K562 (cell line): ENCODE measurements at regions not wholly inside any gene's neighbourhood (a gene's known extent, or its start where the extent isn't known, plus 50 kb on each side); places are given as distances from the start of the nearest gene placed in this dataset.
A peak's percentile ranks its signal among the peaks of the same experiment; 100 is the strongest.

ENCODE experiments used
- ATF2 ChIP-seq: sonication (generic); formaldehyde crosslinking; IDR thresholded peaks from 2 replicates; pipeline ENCODE4 v1.8.1; 2022; ENCODE audit warnings: missing genetic modification reagents
- CREB3L1 ChIP-seq: fragments of 450-650 bp; IDR thresholded peaks from 2 replicates; pipeline ENCODE4 v1.6.1; 2014; ENCODE audit warnings: low read depth, mild to moderate bottlenecking, moderate library complexity, borderline replicate concordance
- CTBP1 ChIP-seq: fragments of 450-650 bp; IDR thresholded peaks from 2 replicates; pipeline ENCODE4 v1.6.1; 2016; ENCODE audit warnings: borderline replicate concordance
- ETV6 ChIP-seq, 3 experiments: fragments of 150-350 bp in 1 of 3; sonication (generic) in 1 of 3; formaldehyde crosslinking in 1 of 3; IDR thresholded peaks; 2 replicates each; pipeline versions ENCODE4 v1.6.1 to v1.8.0; 2014 to 2022; ENCODE audit warnings: borderline replicate concordance in 2 of 3, low read depth in 2 of 3, antibody characterized with exemption in 1 of 3, low read length in 1 of 3, mild to moderate bottlenecking in 1 of 3, missing genetic modification reagents in 1 of 3
- HMG20A ChIP-seq: fragments of 450-650 bp; formaldehyde crosslinking; conservative IDR thresholded peaks from 2 replicates; pipeline ENCODE4 v1.4.0; 2020; ENCODE audit warnings: mild to moderate bottlenecking, mixed read lengths
- IFI16 ChIP-seq: fragments of 250-450 bp; sonication (Bioruptor Pico); IDR thresholded peaks from 2 replicates; pipeline ENCODE4 v2.1.2; 2022; ENCODE audit warnings: mild to moderate bottlenecking, inconsistent platforms
- ILF3 ChIP-seq: fragments of 450-650 bp; IDR thresholded peaks from 2 replicates; pipeline ENCODE4 v1.6.1; 2018; ENCODE audit warnings: antibody characterized with exemption, mild to moderate bottlenecking, moderate library complexity, borderline replicate concordance
- KLF6 ChIP-seq: fragments of 250-450 bp; sonication (Bioruptor Pico); IDR thresholded peaks from 2 replicates; pipeline ENCODE4 v1.4.0; 2020; ENCODE audit warnings: mild to moderate bottlenecking, moderate library complexity, borderline replicate concordance
- L3MBTL2 ChIP-seq: fragments of 450-650 bp; IDR thresholded peaks from 2 replicates; pipeline ENCODE4 v1.6.1; 2016; ENCODE audit warnings: mild to moderate bottlenecking, moderate library complexity
- NR2C1 ChIP-seq, 2 experiments: fragments of 450-650 bp; IDR thresholded peaks; 2 replicates each; pipeline ENCODE4 v1.6.1; 2017; ENCODE audit warnings: mild to moderate bottlenecking in 2 of 2, antibody characterized with exemption in 1 of 2, inconsistent platforms in 1 of 2, missing compliant biosample characterization in 1 of 2, missing genetic modification characterization in 1 of 2
- NRF1 ChIP-seq, 2 experiments: fragments of 450-650 bp; IDR thresholded peaks in 1 of 2; conservative IDR thresholded peaks in 1 of 2; 2 replicates each; pipeline ENCODE4 v1.6.1; 2014; ENCODE audit warnings: mild to moderate bottlenecking in 2 of 2
- PHB ChIP-seq: fragments of 250-450 bp; sonication (Bioruptor Pico); IDR thresholded peaks from 2 replicates; pipeline ENCODE4 v1.5.0; 2021
- POLR2G ChIP-seq: fragments of 200-400 bp; formaldehyde crosslinking; IDR thresholded peaks from 2 replicates; pipeline ENCODE4 v1.6.1; 2017; ENCODE audit warnings: low read depth, mild to moderate bottlenecking, antibody characterized with exemption, low read length, moderate library complexity
- PREB ChIP-seq: sonication (generic); formaldehyde crosslinking; IDR thresholded peaks from 2 replicates; pipeline ENCODE4 v1.8.1; 2023; ENCODE audit warnings: mild to moderate bottlenecking, missing genetic modification reagents
- SUPT5H ChIP-seq: fragments of 450-650 bp; IDR thresholded peaks from 2 replicates; pipeline ENCODE4 v1.6.1; 2016
- TCF7 ChIP-seq: sonication (generic); IDR thresholded peaks from 2 replicates; pipeline ENCODE4 v1.6.1; 2016; ENCODE audit warnings: antibody characterized with exemption, borderline replicate concordance
- TFE3 ChIP-seq: fragments of 450-650 bp; formaldehyde crosslinking; IDR thresholded peaks from 2 replicates; pipeline ENCODE4 v1.4.0; 2020; ENCODE audit warnings: mild to moderate bottlenecking, mixed read lengths
- ZNF41 ChIP-seq: fragments of 250-450 bp; sonication (Bioruptor Pico); conservative IDR thresholded peaks from 2 replicates; pipeline ENCODE4 v1.4.0; 2020; ENCODE audit warnings: mild to moderate bottlenecking

GRCh38 chr16:50473356-50473945 lies 74.7 kb upstream of the NKD1 start (continued):
- TF ChIP-seq ATF2 (no peak), HMG20A (no peak), CTBP1 (0 out of 2 replicates have a peak, but pooled peaks have one; percentile 29), ILF3 (no peak), PREB (CRISPR knock-in tag) (no peak), PHB (CRISPR knock-in tag) (no peak), NRF1 (conservative IDR thresholded peaks at IDR 0.05 in 1 of 2, IDR thresholded peaks at IDR 0.05 in 1 of 2) (0 out of 4 replicates have a peak, but pooled peaks of 1 of the 2 experiments have one; percentile 19), KLF6 (CRISPR knock-in tag) (no peak), TCF7 (no peak), IFI16 (CRISPR knock-in tag) (no peak), ZNF41 (CRISPR knock-in tag) (no peak), SUPT5H (no peak), L3MBTL2 (0 out of 2 replicates have a peak, but pooled peaks have one; percentile 10), TFE3 (CRISPR knock-in tag) (no peak), ETV6 (IDR thresholded peaks at IDR 0.05; ENCODE audit: borderline replicate concordance in 1 of 2, low read depth in 2 of 2, low read length in 1 of 2) (no peak), ETV6 (CRISPR knock-in tag; IDR thresholded peaks at IDR 0.05; ENCODE audit: borderline replicate concordance) (no peak), POLR2G (no peak), NR2C1 (IDR thresholded peaks at IDR 0.05) (no peak), NR2C1 (tag; IDR thresholded peaks at IDR 0.05) (peak; percentile 16; the same call in 1 of the 2 replicates), CREB3L1 (no peak)
